ENCODE measurements at regions not wholly inside any gene's neighbourhood (a gene's known extent, or its start where the extent isn't known, plus 50 kb on each side); places are given as distances from the start of the nearest gene placed in this dataset.
"Not testable (repeated sequence)": the region's sequence is repeated elsewhere in the genome, so short reads cannot be mapped to it uniquely, and the experiment has no call there.

- DNase-seq (ENCODE audit: low read depth), result no peak
Observed at GRCh38 chr15:53843869-53844569, 84.6 kb upstream of the WDR72 start.

- DNase-seq (ENCODE audit: low read depth), result no peak
Observed at GRCh38 chr15:53843166-53843565, 83.7 kb upstream of the WDR72 start.

- no peak for DNase-seq (ENCODE audit: low read depth)
Observed at GRCh38 chr15:53841651-53842050, 82.2 kb upstream of the WDR72 start.

GRCh38 chr15:53840681-53841080 lies 81.2 kb upstream of the WDR72 start:
- DNase-seq (ENCODE audit: low read depth), result no peak

GRCh38 chr15:53837263-53837662 lies 77.8 kb upstream of the WDR72 start:
- peak; percentile 1 for DNase-seq (ENCODE audit: low read depth)

GRCh38 chr15:53836618-53837017 lies 77.2 kb upstream of the WDR72 start:
- no peak for DNase-seq (ENCODE audit: low read depth)

GRCh38 chr15:53835309-53835708 lies 75.8 kb upstream of the WDR72 start:
- no peak for DNase-seq (ENCODE audit: low read depth)

- no peak for DNase-seq (ENCODE audit: low read depth)
Observed at GRCh38 chr15:53834214-53834613, 74.8 kb upstream of the WDR72 start.

GRCh38 chr15:53833134-53833624 lies 73.7 kb upstream of the WDR72 start:
- DNase-seq (ENCODE audit: low read depth), result peak; percentile 7

- no peak for DNase-seq (ENCODE audit: low read depth)
Observed at GRCh38 chr15:53831907-53832770, 72.7 kb upstream of the WDR72 start.

GRCh38 chr15:53830707-53831386 lies 71.4 kb upstream of the WDR72 start:
- DNase-seq (ENCODE audit: low read depth), result no peak

- DNase-seq (ENCODE audit: low read depth), result no peak
Observed at GRCh38 chr15:53829923-53830459, 70.5 kb upstream of the WDR72 start.

- DNase-seq (ENCODE audit: low read depth), result no peak
Observed at GRCh38 chr15:53829471-53829870, 70.0 kb upstream of the WDR72 start.

GRCh38 chr15:53827355-53827754 lies 67.9 kb upstream of the WDR72 start:
- no peak for DNase-seq (ENCODE audit: low read depth)

- DNase-seq (ENCODE audit: low read depth), result peak; percentile 9
Observed at GRCh38 chr15:53811530-53811929, 52.1 kb upstream of the WDR72 start.

- DNase-seq (ENCODE audit: low read depth), result not testable (repeated sequence)
Observed at GRCh38 chr15:53810306-53810705, 50.8 kb upstream of the WDR72 start.
